22Rv1 (cell line): ENCODE measurements at regions not wholly inside any gene's neighbourhood (a gene's known extent, or its start where the extent isn't known, plus 50 kb on each side); places are given as distances from the start of the nearest gene placed in this dataset.
A peak's percentile ranks its signal among the peaks of the same experiment; 100 is the strongest.

Experiments
- H3K27ac ChIP-seq: fragments of 450-650 bp; 2 replicates; pipeline ENCODE4 v1.5.1; 2017
- ZFX ChIP-seq: fragments of 450-650 bp; IDR thresholded peaks from 2 replicates; pipeline ENCODE4 v1.6.1; 2017; ENCODE audit warnings: antibody characterized with exemption, borderline replicate concordance
- TF ChIP-seq, protein P1 (sequence below): fragments of 450-650 bp; IDR thresholded peaks from 2 replicates; pipeline ENCODE4 v1.5.1; 2017; ENCODE audit warnings: mild to moderate bottlenecking

DNA sequence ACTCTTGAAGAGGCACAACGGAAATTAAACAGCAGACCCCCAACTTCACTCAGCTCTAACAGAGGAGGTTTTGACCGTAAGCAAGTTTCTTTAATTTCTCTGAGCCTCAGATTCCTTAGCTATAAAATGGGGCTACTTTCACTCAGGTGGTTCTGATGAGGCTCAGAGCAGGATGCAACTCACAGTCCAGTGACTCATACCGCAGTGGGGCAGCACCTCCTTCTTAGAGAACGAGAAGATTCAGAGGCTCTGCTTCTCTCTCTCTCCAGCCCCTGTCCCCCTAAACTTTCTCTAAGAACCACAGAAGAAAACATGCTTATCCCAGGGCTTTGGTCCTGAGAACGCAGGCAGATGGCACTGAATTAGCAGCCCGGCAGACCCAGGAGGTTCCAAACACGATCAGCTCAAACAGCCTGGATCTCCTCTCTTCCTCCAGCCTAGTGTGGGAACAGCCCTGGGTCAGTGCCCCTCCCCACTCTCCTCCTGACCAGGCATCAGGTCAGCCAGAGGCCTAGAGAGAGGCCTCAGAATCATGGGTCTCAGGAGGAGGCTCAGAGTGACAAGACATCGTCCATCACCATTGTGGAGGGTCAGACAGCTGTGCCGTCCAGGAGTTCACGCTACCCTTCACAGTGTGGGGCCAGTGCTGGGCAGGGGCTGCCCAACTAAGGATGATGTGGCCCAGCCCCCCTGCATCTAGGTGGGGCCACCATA lies 433.0 kb downstream of the PTPRU start:
- no peak overlapping the region for H3K27ac ChIP-seq
- TF ChIP-seq, protein P1, sequence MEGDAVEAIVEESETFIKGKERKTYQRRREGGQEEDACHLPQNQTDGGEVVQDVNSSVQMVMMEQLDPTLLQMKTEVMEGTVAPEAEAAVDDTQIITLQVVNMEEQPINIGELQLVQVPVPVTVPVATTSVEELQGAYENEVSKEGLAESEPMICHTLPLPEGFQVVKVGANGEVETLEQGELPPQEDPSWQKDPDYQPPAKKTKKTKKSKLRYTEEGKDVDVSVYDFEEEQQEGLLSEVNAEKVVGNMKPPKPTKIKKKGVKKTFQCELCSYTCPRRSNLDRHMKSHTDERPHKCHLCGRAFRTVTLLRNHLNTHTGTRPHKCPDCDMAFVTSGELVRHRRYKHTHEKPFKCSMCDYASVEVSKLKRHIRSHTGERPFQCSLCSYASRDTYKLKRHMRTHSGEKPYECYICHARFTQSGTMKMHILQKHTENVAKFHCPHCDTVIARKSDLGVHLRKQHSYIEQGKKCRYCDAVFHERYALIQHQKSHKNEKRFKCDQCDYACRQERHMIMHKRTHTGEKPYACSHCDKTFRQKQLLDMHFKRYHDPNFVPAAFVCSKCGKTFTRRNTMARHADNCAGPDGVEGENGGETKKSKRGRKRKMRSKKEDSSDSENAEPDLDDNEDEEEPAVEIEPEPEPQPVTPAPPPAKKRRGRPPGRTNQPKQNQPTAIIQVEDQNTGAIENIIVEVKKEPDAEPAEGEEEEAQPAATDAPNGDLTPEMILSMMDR = no peak
- TF ChIP-seq ZFX = no peak

DNA sequence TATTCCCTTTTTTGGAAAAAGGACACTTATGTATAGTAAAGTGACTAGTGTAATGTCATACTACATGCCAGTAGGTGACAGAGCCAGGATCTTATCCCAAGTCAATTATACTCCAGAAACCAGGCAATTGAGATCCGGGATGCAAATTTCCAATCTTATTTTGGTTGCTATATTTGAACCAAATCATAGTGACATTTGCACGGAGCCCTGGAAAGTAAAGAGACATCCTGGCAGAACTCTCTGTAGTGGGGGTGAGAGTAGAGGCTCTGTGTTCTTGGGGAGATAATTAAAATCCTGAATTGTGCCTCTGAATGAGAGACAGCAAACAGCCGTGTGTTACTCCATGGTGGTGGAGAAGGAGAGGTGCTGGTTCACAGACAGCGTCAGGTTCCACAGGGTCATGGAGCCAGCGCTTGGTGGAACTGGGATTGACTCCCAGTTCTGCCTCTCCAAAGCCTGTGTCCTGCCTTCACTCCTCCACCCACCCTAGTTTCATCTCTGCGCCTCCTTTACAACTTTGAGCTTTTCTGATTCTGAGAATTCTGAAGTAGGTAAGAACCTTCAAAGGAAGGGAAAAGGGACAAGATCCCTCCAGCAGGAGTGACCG lies 432.3 kb downstream of the PTPRU start:
- H3K27ac ChIP-seq = no peak overlapping the region
- TF ChIP-seq ZFX = no peak
- TF ChIP-seq, protein P1 = no peak

DNA sequence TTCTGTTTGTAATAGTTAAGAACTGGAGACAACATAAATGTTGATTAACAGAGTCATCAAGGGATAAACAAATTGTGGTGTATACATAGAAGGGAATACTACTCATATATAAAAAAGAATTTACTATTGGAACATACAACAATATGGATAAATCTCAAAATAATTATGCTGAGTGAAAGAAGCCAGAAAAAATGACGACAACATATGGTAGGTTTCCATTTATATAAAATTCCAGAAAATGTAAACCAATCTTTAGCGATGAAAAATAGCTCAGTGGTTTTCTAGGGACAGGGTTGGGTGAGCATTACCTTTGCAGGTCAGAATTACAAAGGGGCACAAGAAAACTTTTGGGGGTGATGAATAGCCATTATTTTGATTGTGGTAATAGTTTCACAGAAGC lies 431.6 kb downstream of the PTPRU start:
- TF ChIP-seq, protein P1 = no peak
- no peak for TF ChIP-seq ZFX

DNA sequence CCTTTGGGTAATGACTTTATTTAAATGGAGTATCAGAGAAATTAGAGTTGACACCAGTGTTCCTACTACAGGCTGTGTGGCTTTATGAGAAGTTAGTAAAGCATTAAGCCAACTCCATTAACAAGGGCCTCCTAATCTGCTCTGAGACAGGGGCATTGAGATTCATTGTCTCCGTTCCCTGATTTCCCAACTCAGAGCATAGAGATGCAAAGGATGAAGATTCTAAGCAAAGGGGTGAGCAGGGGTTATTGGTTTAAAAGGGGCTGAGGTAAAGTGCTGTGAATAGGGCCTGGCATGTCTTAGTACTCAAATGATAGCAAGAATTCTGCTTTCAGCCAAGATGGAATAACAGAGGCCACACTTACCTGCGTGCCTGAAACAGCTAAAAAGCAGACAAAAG lies 428.4 kb downstream of the PTPRU start:
- H3K27ac ChIP-seq = no peak overlapping the region
- no peak for TF ChIP-seq ZFX
- TF ChIP-seq, protein P1 = no peak

More for the DNA sequence above, 431.6 kb downstream of the PTPRU start:
- no peak overlapping the region for H3K27ac ChIP-seq

DNA sequence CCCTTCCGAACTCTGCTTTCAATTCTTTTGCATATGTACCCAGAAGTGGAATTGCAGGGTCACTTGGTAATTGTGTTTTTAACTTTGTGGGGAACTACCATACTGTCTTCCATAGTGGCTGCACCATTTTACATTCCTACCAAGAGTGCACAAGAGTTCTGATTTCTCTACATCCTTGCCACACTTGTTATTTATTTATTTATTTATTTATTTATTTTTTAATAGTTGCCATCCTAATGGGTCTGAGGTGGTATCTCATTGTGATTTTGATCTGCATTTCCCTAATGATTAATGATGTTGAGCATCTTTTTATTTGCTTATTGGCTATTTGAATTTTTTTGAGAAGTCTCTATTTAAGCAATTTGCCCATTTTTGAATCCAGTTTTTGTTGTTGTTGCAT lies 422.4 kb downstream of the PTPRU start:
- no peak overlapping the region for H3K27ac ChIP-seq
- TF ChIP-seq ZFX = no peak
- TF ChIP-seq, protein P1 = no peak

DNA sequence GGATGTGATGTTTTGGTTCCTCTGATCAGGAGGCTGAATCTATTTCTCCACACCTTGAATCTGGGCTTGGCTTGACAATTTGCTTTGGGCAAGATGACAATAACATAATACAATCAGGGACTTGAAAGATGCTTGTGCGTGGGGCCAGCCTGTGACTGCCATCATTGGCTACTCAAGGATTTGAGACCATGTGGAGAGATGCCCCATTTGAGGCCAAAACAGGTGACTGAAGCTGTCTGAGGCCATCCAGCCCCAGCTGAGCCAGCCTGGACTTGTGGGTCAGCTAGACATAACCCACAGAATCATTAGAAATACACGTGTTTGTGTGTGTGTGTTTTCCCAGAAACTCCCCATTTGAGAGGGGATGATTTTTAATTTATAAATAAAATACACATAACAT lies 421.5 kb downstream of the PTPRU start:
- no peak overlapping the region for H3K27ac ChIP-seq
- TF ChIP-seq, protein P1 = no peak
- TF ChIP-seq ZFX = no peak

DNA sequence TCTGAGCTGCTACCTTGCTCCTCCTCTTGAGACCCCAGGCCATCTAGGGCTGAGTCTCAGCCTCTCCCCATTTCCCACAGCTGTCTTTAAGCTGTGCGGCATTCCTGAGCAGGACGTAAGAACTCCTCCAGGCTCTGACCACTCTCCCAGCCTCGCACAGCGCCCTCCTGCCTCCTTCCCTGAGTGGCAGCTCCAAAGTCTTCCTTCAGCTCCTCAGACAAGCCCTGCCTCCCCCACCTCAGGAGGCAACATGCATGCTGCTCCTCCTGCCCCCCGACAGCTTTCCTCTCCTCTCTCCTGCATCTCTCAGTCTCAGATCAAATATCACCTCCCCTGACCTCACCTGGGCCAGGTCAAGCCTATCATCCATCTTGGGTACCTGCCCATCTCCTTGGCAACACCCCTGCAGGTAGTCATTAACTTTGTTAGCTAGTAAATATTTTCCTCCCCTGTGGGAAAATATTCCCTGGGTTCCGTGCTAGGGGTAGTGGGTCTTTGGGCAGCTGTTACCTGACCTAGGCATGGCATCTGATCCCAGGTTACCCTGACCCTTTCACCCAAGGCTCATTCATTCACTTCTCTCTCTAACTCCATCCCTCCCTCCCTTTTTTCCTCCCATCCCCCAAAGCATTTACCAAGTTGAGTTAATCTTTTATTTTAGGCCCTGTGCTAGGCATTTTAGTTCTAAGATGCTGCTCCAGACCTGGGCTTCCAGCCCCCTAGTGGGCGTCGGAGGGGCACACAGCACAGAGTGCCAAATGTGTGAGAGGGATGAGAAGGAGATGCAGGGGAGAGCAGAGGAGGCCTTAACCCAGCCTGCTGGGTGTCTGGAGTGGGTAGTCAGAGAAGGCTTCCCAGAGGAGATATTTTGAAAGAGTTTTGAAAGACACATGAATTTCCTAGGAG lies 419.9 kb downstream of the PTPRU start:
- no peak overlapping the region for H3K27ac ChIP-seq

More for the DNA sequence above, 419.9 kb downstream of the PTPRU start:
- TF ChIP-seq, protein P1 = 0 out of 2 replicates have a peak, but pooled peaks have one; percentile 34
- no peak for TF ChIP-seq ZFX
